Kidney epithelial cell (primary cell): ENCODE measurements at regions not wholly inside any gene's neighbourhood (a gene's known extent, or its start where the extent isn't known, plus 50 kb on each side); places are given as distances from the start of the nearest gene placed in this dataset.

Experiments used
- DNase-seq: peaks from one replicate; pipeline ENCODE4 v3.0.0-alpha.2; 2010; ENCODE audit warnings: low read depth
- H3K27me3 ChIP-seq: 2 replicates; pipeline ENCODE4 v1.6.0; 2011; ENCODE audit warnings: low read length; ENCODE audit not compliant: control insufficient read depth, insufficient read depth
- H3K36me3 ChIP-seq: 2 replicates; pipeline ENCODE4 v1.5.1; 2011; ENCODE audit warnings: low read length; ENCODE audit not compliant: control insufficient read depth, insufficient read depth
- H3K4me3 ChIP-seq: 2 replicates; pipeline ENCODE4 v1.5.1; 2011; ENCODE audit warnings: low read depth, mild to moderate bottlenecking, control low read depth, low read length
- CTCF ChIP-seq: IDR thresholded peaks from 2 replicates; pipeline ENCODE4 v1.5.1; 2011; ENCODE audit warnings: mild to moderate bottlenecking, moderate library complexity, low read length, control low read depth, inconsistent platforms; ENCODE audit not compliant: insufficient read depth, poor library complexity, severe bottlenecking

- H3K4me3 ChIP-seq = no peak overlapping the region
- H3K27me3 ChIP-seq = no peaks in the 10 kb centered on the region
- no peak for TF ChIP-seq CTCF
- no peaks in the 10 kb centered on the region for H3K36me3 ChIP-seq
- no peak for DNase-seq
Observed at GRCh38 chr2:34307636-34308035, 708.5 kb upstream of the FAM98A start.

GRCh38 chr2:34306745-34307144 is 707.6 kb upstream of the FAM98A start:
- Histone ChIP-seq H3K4me3 (no peak overlapping the region), H3K27me3 (no peaks in the 10 kb centered on the region), H3K36me3 (no peaks in the 10 kb centered on the region)
- no peak for TF ChIP-seq CTCF
- DNase-seq = no peak

GRCh38 chr2:34305587-34305986 is 706.5 kb upstream of the FAM98A start:
- no peak overlapping the region for H3K4me3 ChIP-seq
- no peak for TF ChIP-seq CTCF
- DNase-seq = no peak
- no peaks in the 10 kb centered on the region for H3K27me3 ChIP-seq
- no peaks in the 10 kb centered on the region for H3K36me3 ChIP-seq

GRCh38 chr2:34294961-34295360 is 695.9 kb upstream of the FAM98A start:
- DNase-seq = no peak
- TF ChIP-seq CTCF = no peak
- Histone ChIP-seq H3K36me3 (no peaks in the 10 kb centered on the region), H3K4me3 (no peak overlapping the region), H3K27me3 (no peaks in the 10 kb centered on the region)

GRCh38 chr2:34291076-34291475 is 692.0 kb upstream of the FAM98A start:
- no peak for TF ChIP-seq CTCF
- Histone ChIP-seq H3K36me3 (no peaks in the 10 kb centered on the region), H3K4me3 (no peak overlapping the region), H3K27me3 (no peaks in the 10 kb centered on the region)
- DNase-seq = no peak

GRCh38 chr2:34288016-34288415 is 688.9 kb upstream of the FAM98A start:
- Histone ChIP-seq H3K4me3 (no peak overlapping the region), H3K27me3 (no peaks in the 10 kb centered on the region), H3K36me3 (no peaks in the 10 kb centered on the region)
- DNase-seq = no peak
- no peak for TF ChIP-seq CTCF
